ENCODE measurements at regions not wholly inside any gene's neighbourhood (a gene's known extent, or its start where the extent isn't known, plus 50 kb on each side); places are given as distances from the start of the nearest gene placed in this dataset.

DNA sequence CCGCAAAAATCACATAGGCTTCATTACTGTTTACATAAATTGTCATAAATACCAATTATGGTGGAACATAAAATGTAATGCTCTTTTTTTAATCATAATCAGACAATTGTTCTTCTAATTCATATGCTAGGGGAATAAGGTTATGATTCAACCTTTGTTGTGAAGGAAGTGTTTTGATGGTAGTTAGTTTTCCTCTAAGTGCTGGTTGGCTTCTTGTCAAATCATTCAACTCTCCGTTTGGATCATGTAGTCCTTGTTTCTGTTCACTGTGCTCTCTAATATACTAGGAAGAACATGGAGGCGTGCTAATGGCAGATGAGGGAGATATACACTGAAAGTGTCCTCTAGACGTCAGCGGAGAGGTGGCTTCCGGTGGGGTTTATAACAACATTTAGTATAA, 1938.0 kb upstream of the PIK3C3 start:
- no peaks in the 10 kb centered on the region for H3K79me1 ChIP-seq (ENCODE audit: low read depth, low read length)
- H2AFZ ChIP-seq (ENCODE audit: low read length), result no peak overlapping the region
- H3K27ac ChIP-seq (ENCODE audit: low read depth, low read length), result no peak overlapping the region
- no peak for FAIRE-seq
- no peak for DNase-seq (ENCODE audit: low read depth in 1 of 2, low spot score in 2 of 2)
- 90% methylated on average over 6 of the region's 6 CpGs; no CpG with 5 or more reads in 1 of the 2 experiments for WGBS, 2 experiments (ENCODE audit: extremely low coverage in 1 of 2, insufficient coverage in 1 of 2, insufficient read length in 1 of 2, insufficient replicate concordance in 2 of 2, low coverage in 1 of 2, low lambda C conversion rate in 2 of 2, missing lambda C conversion rate in 1 of 2)
- H2BK12ac ChIP-seq (ENCODE audit: low read depth, low read length), result no peak overlapping the region
- no peak overlapping the region for H3K4me2 ChIP-seq (ENCODE audit: insufficient read depth in 1 of 2, low read depth in 2 of 2, low read length in 2 of 2)
- no peak overlapping the region for H3K4me3 ChIP-seq (ENCODE audit: extremely low read depth in 1 of 4, insufficient read depth in 2 of 4, low read depth in 3 of 4, low read length in 4 of 4)
- no peak overlapping the region for H3K4ac ChIP-seq (replicated peaks; ENCODE audit: insufficient read length, low read depth, low read length)
- ChIA-PET POLR2A (ENCODE audit: partially characterized antibody) (no interaction called here), CTCF (ENCODE audit: partially characterized antibody) (interaction anchor here (1.1 kb wide), 1 partner anchor 10 kb away, joined by 4 read pairs; no protein-coding TSS in a partner anchor)
- no peak overlapping the region for H3K9ac ChIP-seq (replicated peaks in 1 of 4; ENCODE audit: extremely low read depth in 1 of 4, low read depth in 3 of 4, low read length in 3 of 4)
- H3K14ac ChIP-seq (ENCODE audit: insufficient read length), result no peak overlapping the region
- H4K91ac ChIP-seq (replicated peaks; ENCODE audit: insufficient read length, low read length), result no peak overlapping the region
- no peak overlapping the region for H3K23ac ChIP-seq (ENCODE audit: insufficient read length)
- no peak overlapping the region for H2BK20ac ChIP-seq (ENCODE audit: low read length)
- H2AK5ac ChIP-seq (ENCODE audit: low read depth, low read length), result no peak overlapping the region
- peaks cover 0 to 2% of the 10 kb centered on the region in 2 experiments for H4K20me1 ChIP-seq (replicated peaks in 1 of 2; ENCODE audit: control insufficient read depth in 1 of 2, insufficient read depth in 2 of 2, low read length in 2 of 2)
- no peaks in the 10 kb centered on the region for H3K36me3 ChIP-seq (ENCODE audit: control insufficient read depth in 2 of 4, insufficient read depth in 4 of 4, low read length in 3 of 4)
- no peaks in the 10 kb centered on the region for H3K27me3 ChIP-seq (replicated peaks in 1 of 4; ENCODE audit: control insufficient read depth in 3 of 4, extremely low read depth in 1 of 4, insufficient read depth in 3 of 4, low read length in 3 of 4)
- no peak overlapping the region for H4K5ac ChIP-seq (ENCODE audit: insufficient read length, low read depth, low read length)
- no peak overlapping the region for H2BK5ac ChIP-seq (ENCODE audit: low read depth, low read length)
- H3K4me1 ChIP-seq (replicated peaks in 1 of 4; ENCODE audit: control insufficient read depth in 3 of 4, insufficient read depth in 4 of 4, low read length in 3 of 4), result peaks cover 0 to 12% (median 7%) of the 10 kb centered on the region in 4 experiments; a peak in 3 of 7 replicates
- no peaks in the 10 kb centered on the region for H3K23me2 ChIP-seq (ENCODE audit: low read depth, low read length)
- no peak overlapping the region for H3K56ac ChIP-seq (replicated peaks; ENCODE audit: insufficient read length, low read depth, low read length)
- H2BK120ac ChIP-seq (replicated peaks; ENCODE audit: low read depth, low read length), result no peak overlapping the region
- TF ChIP-seq RXRA (IDR thresholded peaks at IDR 0.05; ENCODE audit: insufficient read depth, low read depth, low read length) (no peak), CREB1 (IDR thresholded peaks at IDR 0.05) (no peak), CHD2 (IDR thresholded peaks at IDR 0.05; ENCODE audit: low read length) (no peak), EP300 (IDR thresholded peaks at IDR 0.05; ENCODE audit: borderline replicate concordance in 1 of 2, low read depth in 2 of 2, low read length in 2 of 2) (no peak), CBX8 (IDR thresholded peaks at IDR 0.05; ENCODE audit: borderline replicate concordance, low read depth, low read length) (no peak)
- TF ChIP-seq, protein P1, sequence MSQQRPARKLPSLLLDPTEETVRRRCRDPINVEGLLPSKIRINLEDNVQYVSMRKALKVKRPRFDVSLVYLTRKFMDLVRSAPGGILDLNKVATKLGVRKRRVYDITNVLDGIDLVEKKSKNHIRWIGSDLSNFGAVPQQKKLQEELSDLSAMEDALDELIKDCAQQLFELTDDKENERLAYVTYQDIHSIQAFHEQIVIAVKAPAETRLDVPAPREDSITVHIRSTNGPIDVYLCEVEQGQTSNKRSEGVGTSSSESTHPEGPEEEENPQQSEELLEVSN (IDR thresholded peaks at IDR 0.05), result no peak
- no peak overlapping the region for H3K18ac ChIP-seq (ENCODE audit: extremely low read depth, low read length)
- no peak overlapping the region for H2BK15ac ChIP-seq (ENCODE audit: low read length)
- no peaks in the 10 kb centered on the region for H3K9me3 ChIP-seq (ENCODE audit: insufficient read depth in 2 of 2, low read depth in 1 of 2, low read length in 1 of 2)
- no peak overlapping the region for H4K8ac ChIP-seq (ENCODE audit: extremely low read depth, insufficient read depth, low read length)
- no peaks in the 10 kb centered on the region for H3K79me2 ChIP-seq (ENCODE audit: control insufficient read depth in 1 of 2, insufficient read depth in 2 of 2, low read length in 2 of 2)

All from H1 (cell line).